Left ventricle myocardium inferior (tissue), 1 donor: ENCODE measurements at regions not wholly inside any gene's neighbourhood (a gene's known extent, or its start where the extent isn't known, plus 50 kb on each side); places are given as distances from the start of the nearest gene placed in this dataset.

Experiments
- DNase-seq: peaks from one replicate; pipeline ENCODE4 v3.0.0-alpha.2; 2020
- H3K27ac ChIP-seq: fragments of 200-600 bp; replicated peaks from 2 replicates; pipeline ENCODE4 v1.8.0; 2021
- H3K27me3 ChIP-seq: fragments of 200-600 bp; 2 replicates; pipeline ENCODE4 v1.8.0; 2021; ENCODE audit warnings: low read depth
- H3K36me3 ChIP-seq: fragments of 200-600 bp; 2 replicates; pipeline ENCODE4 v1.8.0; 2021
- H3K4me1 ChIP-seq: fragments of 200-600 bp; 2 replicates; pipeline ENCODE4 v1.8.0; 2021
- H3K4me3 ChIP-seq: fragments of 200-600 bp; 2 replicates; pipeline ENCODE4 v1.8.0; 2021; ENCODE audit warnings: mild to moderate bottlenecking, moderate library complexity
- H3K9me3 ChIP-seq: fragments of 200-600 bp; replicated peaks from 2 replicates; pipeline ENCODE4 v1.8.0; 2021
- CTCF ChIP-seq: fragments of 200-600 bp; IDR thresholded peaks from 2 replicates; pipeline ENCODE4 v1.8.0; 2021; ENCODE audit warnings: antibody characterized with exemption, mild to moderate bottlenecking, borderline replicate concordance
- intact Hi-C: fragments of 100-400 bp; cut with micrococcal nuclease; formaldehyde crosslinking; loops from one replicate; pipeline ENCODE4 v1.11.0; 2022
- donor health status: DM: no; HTN: yes; CAD: no; lungs with severe emphysema.

- Histone ChIP-seq H3K36me3 (no peaks in the 10 kb centered on the region), H3K27me3 (no peaks in the 10 kb centered on the region), H3K4me3 (peak overlapping the region; percentile 71), H3K4me1 (peaks cover 79% of the 10 kb centered on the region), H3K27ac (peak overlapping the region; percentile 90), H3K9me3 (no peaks in the 10 kb centered on the region)
- no peak for TF ChIP-seq CTCF
- DNase-seq = no peak
- intact Hi-C loops = loop anchor here (5.0 kb wide), 1 partner anchor 95 kb away; the partner anchor contains the start of gene ZNF608
Measured at GRCh38 chr5:124652514-124652819, 94.0 kb downstream of the ZNF608 start.

DNA sequence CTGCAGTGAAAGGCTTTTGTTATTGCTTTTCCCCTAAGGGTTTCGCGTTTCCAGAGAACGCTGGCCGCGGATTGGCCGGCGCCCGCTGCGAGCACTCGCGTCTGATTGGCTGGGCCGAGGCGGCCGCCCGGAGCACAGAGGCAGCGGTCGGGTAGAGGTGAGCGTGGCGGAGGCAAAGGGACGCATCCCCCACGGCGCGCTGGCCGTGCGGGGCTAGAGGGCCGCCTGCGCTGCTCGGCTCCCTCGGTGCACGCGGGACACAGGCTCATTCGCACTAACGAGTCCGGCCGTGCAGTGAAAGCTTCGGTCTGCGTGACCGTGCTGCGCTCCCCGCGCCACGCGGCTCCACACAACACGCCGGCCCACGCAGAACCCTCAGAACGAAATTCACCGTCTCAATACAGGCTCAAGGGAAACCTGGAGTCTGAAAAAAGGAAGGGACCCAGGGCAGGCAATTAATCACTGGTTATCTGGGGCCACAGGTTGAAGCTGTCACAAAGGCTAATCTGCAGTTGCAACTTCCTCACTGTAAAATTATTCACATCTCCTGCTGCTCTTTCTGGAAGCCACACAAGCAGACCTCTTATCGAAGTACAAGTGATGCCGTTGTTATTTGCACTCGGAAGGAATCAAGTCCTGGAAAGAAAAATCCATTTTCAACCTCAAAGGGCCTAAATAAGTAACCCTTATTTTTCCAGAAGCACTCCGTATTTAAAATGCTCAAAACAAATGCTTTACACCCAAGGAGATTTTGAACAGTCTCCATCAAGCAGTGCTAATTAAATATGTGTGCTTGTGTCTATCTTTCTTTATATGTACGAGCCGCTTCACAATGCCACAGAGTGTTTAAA lies 94.6 kb downstream of the ZNF608 start:
- intact Hi-C loops = loop anchor here (5.0 kb wide), 1 partner anchor 95 kb away; the partner anchor contains the start of gene ZNF608
- Histone ChIP-seq H3K27me3 (no peaks in the 10 kb centered on the region), H3K36me3 (no peaks in the 10 kb centered on the region), H3K4me1 (peaks cover 74% of the 10 kb centered on the region), H3K4me3 (peak overlapping the region; percentile 71), H3K9me3 (no peaks in the 10 kb centered on the region), H3K27ac (peak overlapping the region; percentile 90)
- DNase-seq = peak; percentile 86
- TF ChIP-seq CTCF = no peak

- peaks cover 69% of the 10 kb centered on the region for H3K4me1 ChIP-seq
Measured at GRCh38 chr5:124650951-124651662, 95.3 kb downstream of the ZNF608 start.

DNA sequence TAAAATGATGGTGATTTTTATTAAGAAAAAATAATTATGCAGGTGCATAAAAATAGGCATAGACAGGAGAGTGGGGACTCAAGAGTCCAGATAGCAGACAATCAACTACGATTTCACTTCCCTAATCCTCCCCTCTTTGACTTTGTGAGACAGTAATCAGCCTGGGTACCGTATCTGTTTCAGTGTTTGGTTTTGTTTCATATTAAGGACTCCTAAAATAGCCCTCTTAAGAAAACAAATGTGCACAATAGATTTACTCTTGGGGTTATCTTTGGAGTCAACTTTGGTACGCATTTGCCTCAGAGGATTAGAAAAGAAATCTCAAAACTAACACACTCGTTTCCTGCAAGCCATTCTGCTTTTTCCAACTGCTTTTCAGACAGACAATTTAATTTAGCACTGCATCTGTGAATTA lies 96.3 kb downstream of the ZNF608 start:
- TF ChIP-seq CTCF = no peak
- H3K27me3 ChIP-seq = no peaks in the 10 kb centered on the region
- H3K4me1 ChIP-seq = peaks cover 59% of the 10 kb centered on the region
- peak overlapping the region; percentile 71 for H3K4me3 ChIP-seq
- intact Hi-C loops = loop anchor here (5.0 kb wide), 1 partner anchor 97 kb away; the partner anchor contains the start of gene ZNF608
- DNase-seq = no peak
- H3K9me3 ChIP-seq = no peaks in the 10 kb centered on the region
- H3K36me3 ChIP-seq = no peaks in the 10 kb centered on the region
- peak overlapping the region; percentile 90 for H3K27ac ChIP-seq

More at GRCh38 chr5:124650951-124651662, 95.3 kb downstream of the ZNF608 start:
- intact Hi-C loops = loop anchor here (5.0 kb wide), 1 partner anchor 96 kb away; the partner anchor contains the start of gene ZNF608
- no peaks in the 10 kb centered on the region for H3K27me3 ChIP-seq
- no peaks in the 10 kb centered on the region for H3K36me3 ChIP-seq
- no peaks in the 10 kb centered on the region for H3K9me3 ChIP-seq
- TF ChIP-seq CTCF = no peak
- peak overlapping the region; percentile 90 for H3K27ac ChIP-seq
- H3K4me3 ChIP-seq = peak overlapping the region; percentile 71
- no peak for DNase-seq

DNA sequence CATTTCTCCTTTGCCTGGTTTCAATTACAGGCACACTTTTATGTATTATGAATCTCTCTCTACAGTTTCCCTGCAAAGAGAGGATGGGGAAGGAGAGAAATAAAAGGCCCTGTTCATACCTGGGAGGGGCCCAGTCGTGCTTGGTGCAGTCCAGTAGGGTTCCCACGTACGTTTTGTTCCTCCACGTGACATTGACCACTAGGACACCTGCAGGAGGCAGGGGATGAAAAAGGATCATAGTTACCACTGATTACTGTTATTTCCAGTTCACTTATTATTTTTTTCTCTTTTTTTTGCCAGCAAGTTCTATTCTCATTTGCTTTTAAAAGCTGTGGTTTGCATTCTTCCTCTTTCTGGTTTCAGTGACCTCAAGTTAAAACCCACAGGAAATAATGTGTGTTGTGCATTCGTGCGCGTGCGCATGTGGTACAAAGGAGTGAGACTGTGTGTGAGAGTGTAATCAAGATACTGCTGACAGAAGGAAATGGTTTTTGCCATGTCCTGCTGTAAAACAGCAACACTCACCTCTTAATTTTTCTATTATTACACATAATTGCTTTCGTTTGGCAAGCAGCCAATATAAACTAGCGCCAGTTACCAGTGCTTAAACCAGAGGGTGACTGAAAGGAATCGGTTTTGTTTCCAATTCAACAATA lies 96.8 kb downstream of the ZNF608 start:
- Histone ChIP-seq H3K27ac (peak overlapping the region; percentile 90), H3K4me1 (peaks cover 54% of the 10 kb centered on the region), H3K9me3 (no peaks in the 10 kb centered on the region), H3K4me3 (peak overlapping the region; percentile 71), H3K36me3 (no peaks in the 10 kb centered on the region), H3K27me3 (no peaks in the 10 kb centered on the region)
- intact Hi-C loops = loop anchor here (5.0 kb wide), 1 partner anchor 98 kb away; the partner anchor contains the start of gene ZNF608
- DNase-seq = peak; percentile 73
- no peak for TF ChIP-seq CTCF
